HL-60 (cell line): ENCODE measurements at regions not wholly inside any gene's neighbourhood (a gene's known extent, or its start where the extent isn't known, plus 50 kb on each side); places are given as distances from the start of the nearest gene placed in this dataset.

Experiments used
- POLR2AphosphoS5 ChIP-seq: IDR thresholded peaks from 2 replicates; pipeline ENCODE4 v1.6.1; 2012; ENCODE audit warnings: low read depth
- TF ChIP-seq, protein P1 (sequence below): IDR thresholded peaks from one replicate; pipeline ENCODE4 v1.5.1; 2011; ENCODE audit warnings: low read length, control low read depth, inconsistent platforms; ENCODE audit not compliant: insufficient read depth

DNA sequence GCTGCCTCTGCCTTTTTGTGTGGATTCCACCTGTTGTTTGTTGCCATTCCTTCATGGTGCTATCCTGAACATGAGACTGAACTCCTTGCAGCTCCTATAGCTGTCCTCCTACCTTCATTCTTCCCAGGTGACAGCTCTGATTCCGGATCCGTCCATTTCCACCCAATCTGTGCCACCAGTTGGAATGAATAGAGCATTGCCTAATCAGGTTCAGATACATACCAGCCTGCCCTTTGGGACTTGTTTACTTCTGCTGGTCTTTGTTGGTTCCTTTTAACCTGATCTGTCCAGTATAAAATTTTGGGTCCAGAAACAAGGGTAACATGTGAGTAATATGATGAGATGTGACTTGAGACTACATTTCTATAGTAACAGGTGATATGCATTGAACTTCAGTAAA, 136.3 kb upstream of the IGF1 start:
- TF ChIP-seq, protein P1, sequence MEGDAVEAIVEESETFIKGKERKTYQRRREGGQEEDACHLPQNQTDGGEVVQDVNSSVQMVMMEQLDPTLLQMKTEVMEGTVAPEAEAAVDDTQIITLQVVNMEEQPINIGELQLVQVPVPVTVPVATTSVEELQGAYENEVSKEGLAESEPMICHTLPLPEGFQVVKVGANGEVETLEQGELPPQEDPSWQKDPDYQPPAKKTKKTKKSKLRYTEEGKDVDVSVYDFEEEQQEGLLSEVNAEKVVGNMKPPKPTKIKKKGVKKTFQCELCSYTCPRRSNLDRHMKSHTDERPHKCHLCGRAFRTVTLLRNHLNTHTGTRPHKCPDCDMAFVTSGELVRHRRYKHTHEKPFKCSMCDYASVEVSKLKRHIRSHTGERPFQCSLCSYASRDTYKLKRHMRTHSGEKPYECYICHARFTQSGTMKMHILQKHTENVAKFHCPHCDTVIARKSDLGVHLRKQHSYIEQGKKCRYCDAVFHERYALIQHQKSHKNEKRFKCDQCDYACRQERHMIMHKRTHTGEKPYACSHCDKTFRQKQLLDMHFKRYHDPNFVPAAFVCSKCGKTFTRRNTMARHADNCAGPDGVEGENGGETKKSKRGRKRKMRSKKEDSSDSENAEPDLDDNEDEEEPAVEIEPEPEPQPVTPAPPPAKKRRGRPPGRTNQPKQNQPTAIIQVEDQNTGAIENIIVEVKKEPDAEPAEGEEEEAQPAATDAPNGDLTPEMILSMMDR, result no peak
- TF ChIP-seq POLR2AphosphoS5, result no peak
